Left lung (tissue), 4 donors: ENCODE measurements at regions not wholly inside any gene's neighbourhood (a gene's known extent, or its start where the extent isn't known, plus 50 kb on each side); places are given as distances from the start of the nearest gene placed in this dataset.
A peak's percentile ranks its signal among the peaks of the same experiment; 100 is the strongest.

Experiments
- ATAC-seq: fragments of 200-7000 bp; cut with Tn5 transposase; one replicate; pipeline ENCODE4 v1.9.1; 2020; ENCODE audit warnings: moderate library complexity
- DNase-seq, 4 donors: peaks; one replicate each; pipeline ENCODE4 v3.0.0-alpha.2; 2013 to 2020
- H3K27ac ChIP-seq, 2 donors: fragments of 200-600 bp; sonication (generic) in 1 of 2; one replicate each; pipeline versions ENCODE4 v1.5.0 to v1.8.0; 2020 to 2021
- H3K27me3 ChIP-seq, 2 donors: fragments of 200-600 bp; sonication (generic) in 1 of 2; one replicate each; pipeline versions ENCODE4 v1.5.0 to v1.8.0; 2020 to 2021
- H3K36me3 ChIP-seq, 2 donors: fragments of 200-600 bp; sonication (generic) in 1 of 2; one replicate each; pipeline versions ENCODE4 v1.5.0 to v1.8.0; 2020 to 2021
- H3K4me1 ChIP-seq, 2 donors: fragments of 200-600 bp; one replicate each; pipeline ENCODE4 v1.8.0; 2021
- H3K4me3 ChIP-seq, 2 donors: fragments of 200-600 bp; sonication (generic) in 1 of 2; one replicate each; pipeline versions ENCODE4 v1.5.0 to v1.8.0; 2020 to 2021; ENCODE audit warnings: mild to moderate bottlenecking in 1 of 2
- H3K9me3 ChIP-seq, 2 donors: fragments of 200-600 bp; sonication (generic) in 1 of 2; one replicate each; pipeline versions ENCODE4 v1.5.0 to v1.8.0; 2020 to 2021
- intact Hi-C, 2 donors: fragments of 100-400 bp; cut with DNase I; formaldehyde crosslinking; loops; one replicate each; pipeline versions ENCODE4 v1.11.2 to v1.14.2; 2022
- TF ChIP-seq, protein P1 (sequence below), 2 donors: fragments of 200-600 bp; sonication (generic) in 1 of 2; IDR thresholded peaks; one replicate each; pipeline versions ENCODE4 v1.5.0 to v1.8.0; 2021; ENCODE audit warnings: antibody characterized with exemption in 2 of 2
- donor health status: DM: no; HTN: yes; CAD: no.
- donor health status: DM: no; HTN: no; CAD: no.

GRCh38 chr17:36773039-36773438, 164.2 kb upstream of the LHX1 start:
- H3K4me3 ChIP-seq, result no peak overlapping the region
- intact Hi-C loops, result no loop called here
- no peak for ATAC-seq
- TF ChIP-seq, protein P1, sequence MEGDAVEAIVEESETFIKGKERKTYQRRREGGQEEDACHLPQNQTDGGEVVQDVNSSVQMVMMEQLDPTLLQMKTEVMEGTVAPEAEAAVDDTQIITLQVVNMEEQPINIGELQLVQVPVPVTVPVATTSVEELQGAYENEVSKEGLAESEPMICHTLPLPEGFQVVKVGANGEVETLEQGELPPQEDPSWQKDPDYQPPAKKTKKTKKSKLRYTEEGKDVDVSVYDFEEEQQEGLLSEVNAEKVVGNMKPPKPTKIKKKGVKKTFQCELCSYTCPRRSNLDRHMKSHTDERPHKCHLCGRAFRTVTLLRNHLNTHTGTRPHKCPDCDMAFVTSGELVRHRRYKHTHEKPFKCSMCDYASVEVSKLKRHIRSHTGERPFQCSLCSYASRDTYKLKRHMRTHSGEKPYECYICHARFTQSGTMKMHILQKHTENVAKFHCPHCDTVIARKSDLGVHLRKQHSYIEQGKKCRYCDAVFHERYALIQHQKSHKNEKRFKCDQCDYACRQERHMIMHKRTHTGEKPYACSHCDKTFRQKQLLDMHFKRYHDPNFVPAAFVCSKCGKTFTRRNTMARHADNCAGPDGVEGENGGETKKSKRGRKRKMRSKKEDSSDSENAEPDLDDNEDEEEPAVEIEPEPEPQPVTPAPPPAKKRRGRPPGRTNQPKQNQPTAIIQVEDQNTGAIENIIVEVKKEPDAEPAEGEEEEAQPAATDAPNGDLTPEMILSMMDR (IDR thresholded peaks at IDR 0.05), result no peak
- DNase-seq, result no peak
- H3K4me1 ChIP-seq, result no peaks in the 10 kb centered on the region
- H3K9me3 ChIP-seq, result no peaks in the 10 kb centered on the region
- no peaks in the 10 kb centered on the region for H3K36me3 ChIP-seq
- H3K27ac ChIP-seq, result no peak overlapping the region
- peaks cover 0 to 72% of the 10 kb centered on the region in 2 donors for H3K27me3 ChIP-seq

DNA sequence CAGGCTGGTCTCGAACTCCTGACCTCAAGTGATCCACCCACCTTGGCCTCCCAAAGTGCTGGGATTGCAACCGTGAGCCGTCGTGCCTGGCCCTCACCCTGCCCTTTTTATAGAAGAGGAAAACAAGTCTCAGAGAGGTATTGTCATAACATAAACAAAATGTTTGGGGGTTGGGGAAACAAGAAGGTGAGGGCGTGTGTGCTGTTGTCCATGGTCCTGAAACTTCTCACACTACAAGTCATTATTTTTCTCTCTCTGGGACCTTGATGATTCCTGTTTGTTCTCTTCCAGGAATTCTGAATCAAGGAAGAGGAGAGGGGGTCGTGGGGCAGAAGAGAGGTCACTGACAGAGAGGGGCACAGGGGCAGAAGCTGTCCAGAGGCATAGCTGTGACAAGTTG, 160.2 kb upstream of the LHX1 start:
- TF ChIP-seq, protein P1 (IDR thresholded peaks at IDR 0.05), result no peak
- no peak overlapping the region for H3K27ac ChIP-seq
- peaks cover 0 to 84% of the 10 kb centered on the region in 2 donors for H3K27me3 ChIP-seq
- no peaks in the 10 kb centered on the region for H3K9me3 ChIP-seq
- no peak overlapping the region for H3K4me3 ChIP-seq
- DNase-seq (peak in 1 of 4 donors; percentile 2), ATAC-seq (no peak)
- no peaks in the 10 kb centered on the region for H3K4me1 ChIP-seq
- intact Hi-C loops, result no loop called here
- no peaks in the 10 kb centered on the region for H3K36me3 ChIP-seq

GRCh38 chr17:36778448-36778847, 158.8 kb upstream of the LHX1 start:
- ATAC-seq, result no peak
- intact Hi-C loops, result no loop called here
- Histone ChIP-seq H3K27me3 (peaks cover 0 to 82% of the 10 kb centered on the region in 2 donors), H3K27ac (no peak overlapping the region), H3K4me3 (no peak overlapping the region), H3K9me3 (no peaks in the 10 kb centered on the region), H3K36me3 (no peaks in the 10 kb centered on the region), H3K4me1 (no peaks in the 10 kb centered on the region)
- no peak for DNase-seq
- TF ChIP-seq, protein P1 (IDR thresholded peaks at IDR 0.05), result no peak

GRCh38 chr17:36779550-36779949, 157.7 kb upstream of the LHX1 start:
- Histone ChIP-seq H3K27ac (no peak overlapping the region), H3K36me3 (no peaks in the 10 kb centered on the region), H3K4me3 (no peak overlapping the region), H3K27me3 (peaks cover 0 to 76% of the 10 kb centered on the region in 2 donors), H3K9me3 (no peaks in the 10 kb centered on the region), H3K4me1 (no peaks in the 10 kb centered on the region)
- no peak for ATAC-seq
- no peak for DNase-seq
- intact Hi-C loops, result no loop called here
- TF ChIP-seq, protein P1 (IDR thresholded peaks at IDR 0.05), result no peak

DNA sequence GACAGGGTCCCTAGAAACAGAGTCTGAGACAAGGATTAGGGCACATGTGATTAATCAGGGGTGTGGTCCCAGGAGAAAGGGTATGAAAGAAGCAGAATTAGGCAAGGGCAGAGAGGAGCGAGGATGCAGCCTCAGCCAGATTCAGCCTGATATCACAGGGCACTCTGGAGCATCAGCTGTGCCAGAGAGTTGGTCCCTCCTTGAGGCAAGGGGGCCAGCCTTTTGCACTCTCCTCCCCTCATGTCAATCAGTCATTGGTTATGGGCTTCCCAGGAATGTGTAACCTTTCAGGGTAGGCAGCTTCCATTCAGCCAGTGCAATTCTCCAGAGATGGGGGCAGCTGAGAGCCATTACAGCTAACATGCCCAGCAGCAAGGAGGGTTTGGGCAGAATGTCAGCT, 152.6 kb upstream of the LHX1 start:
- Histone ChIP-seq H3K9me3 (no peaks in the 10 kb centered on the region), H3K4me1 (no peaks in the 10 kb centered on the region), H3K27me3 (peaks cover 0 to 62% of the 10 kb centered on the region in 2 donors), H3K36me3 (no peaks in the 10 kb centered on the region), H3K27ac (no peak overlapping the region), H3K4me3 (no peak overlapping the region)
- DNase-seq, result no peak
- no peak for ATAC-seq
- intact Hi-C loops, result no loop called here
- TF ChIP-seq, protein P1 (IDR thresholded peaks at IDR 0.05), result no peak
